ENCODE measurements at regions not wholly inside any gene's neighbourhood (a gene's known extent, or its start where the extent isn't known, plus 50 kb on each side); places are given as distances from the start of the nearest gene placed in this dataset.

GRCh38 chr4:135732448-135732847 is 1530.9 kb upstream of the PABPC4L start:
- Histone ChIP-seq H3K27ac (no peak overlapping the region), H3K36me3 (no peaks in the 10 kb centered on the region), H3K4me1 (no peaks in the 10 kb centered on the region), H3K9me3 (no peaks in the 10 kb centered on the region), H3K4me3 (no peak overlapping the region), H3K27me3 (no peaks in the 10 kb centered on the region)
- DNase-seq = no peak
- intact Hi-C loops (cut with DNase I) = no loop called here
- TF ChIP-seq POLR2A (IDR thresholded peaks at IDR 0.05) = no peak
- 60 to 77% methylated on average over 4 of the region's 4 CpGs for WGBS, 2 donors

GRCh38 chr4:135731682-135732081 is 1530.1 kb upstream of the PABPC4L start:
- Histone ChIP-seq H3K27me3 (no peaks in the 10 kb centered on the region), H3K4me3 (no peak overlapping the region), H3K9me3 (no peaks in the 10 kb centered on the region), H3K36me3 (no peaks in the 10 kb centered on the region), H3K27ac (no peak overlapping the region), H3K4me1 (no peaks in the 10 kb centered on the region)
- 54 to 69% methylated on average over 2 of the region's 2 CpGs for WGBS, 2 donors
- TF ChIP-seq POLR2A (IDR thresholded peaks at IDR 0.05) (no peak), POLR2AphosphoS5 (IDR thresholded peaks at IDR 0.05) (no peak), EP300 (IDR thresholded peaks at IDR 0.05) (no peak), CTCF (IDR thresholded peaks at IDR 0.05) (no peak)
- intact Hi-C loops (cut with DNase I) = no loop called here
- no peak for DNase-seq

DNA sequence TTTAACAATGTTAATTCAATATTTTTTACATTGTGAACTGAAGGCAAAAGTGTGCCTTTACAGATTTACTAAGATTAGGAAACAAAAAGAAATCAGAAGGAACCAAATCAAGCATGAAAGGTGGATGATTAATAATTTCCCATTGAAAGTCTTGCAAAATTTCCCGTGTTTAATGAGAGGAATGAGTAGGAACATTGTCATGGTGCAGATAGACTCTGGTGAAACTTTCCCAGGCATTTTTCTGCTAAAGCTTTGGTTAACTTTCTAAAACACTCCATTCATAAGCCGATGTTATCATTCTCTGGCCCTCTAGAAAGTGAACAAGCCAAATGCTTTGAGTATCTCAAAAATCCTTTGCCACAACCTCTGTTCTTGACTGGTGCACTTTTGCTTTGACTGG is 1522.8 kb upstream of the PABPC4L start:
- H3K4me3 ChIP-seq = no peak overlapping the region
- H3K9me3 ChIP-seq = no peaks in the 10 kb centered on the region
- no peaks in the 10 kb centered on the region for H3K4me1 ChIP-seq
- intact Hi-C loops (cut with DNase I) = no loop called here
- WGBS, 2 donors = 81% methylated on average over 2 of the region's 2 CpGs
- H3K27me3 ChIP-seq = no peaks in the 10 kb centered on the region
- TF ChIP-seq EP300 (IDR thresholded peaks at IDR 0.05) (no peak), POLR2A (IDR thresholded peaks at IDR 0.05) (no peak), POLR2AphosphoS5 (IDR thresholded peaks at IDR 0.05) (no peak), CTCF (IDR thresholded peaks at IDR 0.05) (no peak)
- DNase-seq = no peak
- H3K27ac ChIP-seq = no peak overlapping the region
- no peaks in the 10 kb centered on the region for H3K36me3 ChIP-seq

DNA sequence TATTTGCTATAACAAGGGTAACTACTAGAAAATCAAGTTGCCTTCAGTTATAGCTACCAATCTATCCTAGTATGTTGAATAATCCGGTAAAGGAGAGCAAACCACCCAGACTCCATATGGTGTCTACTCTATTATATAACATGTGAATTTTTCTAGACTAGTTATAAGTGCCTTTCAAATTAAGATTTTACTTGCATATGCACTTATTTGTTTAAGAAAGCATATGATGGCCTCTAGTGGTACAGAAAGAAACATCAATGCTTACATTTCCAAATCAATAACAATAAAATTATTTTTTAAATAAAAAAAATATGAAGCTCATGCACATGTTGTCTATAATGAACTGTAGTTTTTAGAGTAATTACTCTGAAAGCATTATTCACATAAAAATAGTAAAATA is 1516.4 kb upstream of the PABPC4L start:
- no peaks in the 10 kb centered on the region for H3K4me1 ChIP-seq

DNA sequence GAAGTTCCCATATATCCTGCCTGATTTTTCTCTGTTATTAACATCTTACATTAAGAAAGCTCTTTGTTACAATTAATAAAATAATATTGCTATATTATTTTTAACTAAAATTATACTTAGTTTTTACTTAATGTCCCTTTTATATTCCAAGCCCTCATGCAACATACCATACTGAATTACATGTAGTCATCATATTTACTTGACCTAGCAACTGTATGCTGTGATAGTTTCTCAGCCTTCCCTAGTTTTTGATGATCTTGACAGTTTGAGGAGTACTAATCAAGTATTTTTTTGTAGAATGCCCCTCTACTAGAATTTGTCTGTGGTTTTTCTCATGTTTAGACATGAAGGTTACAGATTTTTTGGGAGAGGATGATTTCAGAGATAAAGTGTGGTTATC is 1503.8 kb upstream of the PABPC4L start:
- Histone ChIP-seq H3K36me3 (no peaks in the 10 kb centered on the region), H3K27ac (no peak overlapping the region), H3K9me3 (no peaks in the 10 kb centered on the region), H3K27me3 (no peaks in the 10 kb centered on the region), H3K4me3 (no peak overlapping the region), H3K4me1 (no peaks in the 10 kb centered on the region)
- TF ChIP-seq EP300 (IDR thresholded peaks at IDR 0.05) = no peak
- TF ChIP-seq POLR2A (IDR thresholded peaks at IDR 0.05) = no peak
- TF ChIP-seq POLR2AphosphoS5 (IDR thresholded peaks at IDR 0.05) = no peak
- TF ChIP-seq CTCF (IDR thresholded peaks at IDR 0.05) = no peak
- no peak for DNase-seq
- intact Hi-C loops (cut with DNase I) = no loop called here

More for the DNA sequence above, 1516.4 kb upstream of the PABPC4L start:
- no peaks in the 10 kb centered on the region for H3K27me3 ChIP-seq
- TF ChIP-seq POLR2A (IDR thresholded peaks at IDR 0.05) (no peak), CTCF (IDR thresholded peaks at IDR 0.05) (no peak), EP300 (IDR thresholded peaks at IDR 0.05) (no peak), POLR2AphosphoS5 (IDR thresholded peaks at IDR 0.05) (no peak)
- intact Hi-C loops (cut with DNase I) = no loop called here
- no peak overlapping the region for H3K4me3 ChIP-seq
- no peaks in the 10 kb centered on the region for H3K9me3 ChIP-seq
- no peaks in the 10 kb centered on the region for H3K36me3 ChIP-seq
- no peak for DNase-seq
- no peak overlapping the region for H3K27ac ChIP-seq
- WGBS, 2 donors = 86 to 94% methylated on average over 1 of the region's 1 CpG
